GM19351 (cell line): ENCODE measurements at regions not wholly inside any gene's neighbourhood (a gene's known extent, or its start where the extent isn't known, plus 50 kb on each side); places are given as distances from the start of the nearest gene placed in this dataset.

ENCODE experiments used
- ATAC-seq: cut with Tn5 transposase; IDR thresholded peaks from one replicate; pipeline ENCODE4 v1.9.1; 2021; ENCODE audit warnings: mild to moderate bottlenecking, moderate library complexity; ENCODE audit not compliant: unreplicated experiment

DNA sequence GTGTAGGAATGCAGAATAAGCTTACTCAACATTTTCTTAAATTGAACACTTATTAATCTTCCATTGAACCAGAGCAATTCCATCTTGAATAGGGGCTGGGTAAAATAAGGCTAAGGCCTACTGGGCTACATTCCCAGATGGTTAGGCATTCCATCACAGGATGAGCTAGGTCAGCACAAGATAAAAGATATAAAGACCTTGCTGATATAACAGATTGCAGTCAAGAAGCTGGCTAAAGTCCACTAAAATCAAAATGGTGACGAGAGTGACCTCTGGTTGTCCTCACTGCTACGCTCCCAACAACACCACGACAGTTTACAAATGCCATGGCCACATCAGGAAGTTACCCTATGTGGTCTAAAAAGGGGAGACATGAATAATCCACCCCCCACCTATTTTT lies 156.1 kb downstream of the NXNL2 start:
- ATAC-seq, result no peak

DNA sequence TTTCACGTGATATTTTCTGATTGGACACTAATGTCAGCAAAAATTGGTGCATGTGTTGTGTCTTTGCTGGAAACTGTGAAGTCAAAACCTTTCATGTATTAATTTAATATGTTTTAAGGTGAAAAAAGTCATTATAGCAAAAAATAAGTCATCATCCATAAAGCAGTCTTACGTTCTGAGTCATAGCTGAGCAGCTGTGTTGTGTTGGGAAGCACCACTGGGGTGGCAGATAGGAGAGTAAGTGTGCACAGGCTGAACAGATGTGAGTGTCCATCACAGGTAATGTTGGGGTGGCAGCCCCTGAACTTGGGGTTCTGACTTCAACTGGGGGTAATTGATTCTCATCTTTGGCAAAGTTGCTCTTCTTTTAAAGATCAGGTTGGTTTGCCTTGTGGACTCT lies 156.8 kb downstream of the NXNL2 start:
- no peak for ATAC-seq

DNA sequence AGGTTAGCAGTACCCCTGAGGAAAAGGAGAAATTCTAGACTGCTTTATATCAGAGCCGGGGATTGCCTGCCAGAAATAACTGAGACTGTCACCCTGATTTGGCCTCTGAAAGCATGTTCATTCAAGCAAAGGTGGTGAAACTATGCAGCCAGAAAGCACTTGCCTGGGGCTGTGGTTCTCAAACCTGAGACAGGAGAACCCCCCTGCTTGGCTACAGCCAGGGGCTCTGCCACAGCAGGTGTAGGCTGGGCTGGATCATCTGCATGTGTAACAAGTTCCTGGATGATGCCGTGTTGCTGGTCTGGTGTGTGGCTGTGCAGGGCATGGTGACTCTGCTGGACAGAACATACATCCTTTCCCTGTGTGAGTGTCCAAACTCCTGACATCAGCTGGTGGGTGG lies 157.8 kb downstream of the NXNL2 start:
- ATAC-seq, result no peak

DNA sequence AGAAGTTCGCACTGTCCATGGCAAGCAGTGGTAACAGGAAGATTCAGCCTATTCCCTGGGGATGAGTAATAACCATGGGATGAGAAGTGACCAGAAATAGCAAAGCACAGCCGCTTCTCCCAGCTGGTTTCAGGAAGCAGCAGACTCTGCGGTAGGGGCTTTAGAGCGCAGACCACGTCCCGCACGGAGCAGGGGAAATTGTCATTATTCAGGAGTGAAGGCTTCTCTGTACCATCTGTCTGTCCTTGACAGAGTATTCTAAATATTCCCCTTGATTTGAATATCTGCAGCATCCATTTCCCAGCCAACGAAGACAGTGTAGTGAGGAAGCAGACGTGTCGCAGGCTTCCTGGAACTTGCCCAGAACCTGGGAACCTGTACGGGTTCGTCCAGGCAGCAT lies 159.6 kb downstream of the NXNL2 start:
- ATAC-seq, result no peak

DNA sequence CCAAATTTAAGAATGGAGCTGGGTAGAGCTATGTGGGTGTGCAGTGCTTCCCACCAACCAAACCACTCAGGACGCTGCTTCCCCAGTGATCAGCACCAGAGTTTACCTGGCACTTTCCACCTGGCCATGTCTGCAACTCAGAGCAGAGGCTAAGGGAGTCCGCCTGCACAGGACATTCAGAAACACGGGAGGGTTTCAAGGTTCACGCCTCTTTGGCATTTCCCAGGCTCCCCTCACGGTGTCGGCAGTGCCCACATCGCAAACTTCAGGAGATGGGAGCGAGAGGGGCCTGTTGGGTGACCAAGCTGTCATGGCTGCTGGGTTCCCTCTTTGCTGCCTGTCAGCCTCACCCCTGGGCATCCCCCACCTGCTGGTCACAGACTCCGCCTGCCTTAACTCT lies 161.5 kb downstream of the NXNL2 start:
- ATAC-seq, result no peak

DNA sequence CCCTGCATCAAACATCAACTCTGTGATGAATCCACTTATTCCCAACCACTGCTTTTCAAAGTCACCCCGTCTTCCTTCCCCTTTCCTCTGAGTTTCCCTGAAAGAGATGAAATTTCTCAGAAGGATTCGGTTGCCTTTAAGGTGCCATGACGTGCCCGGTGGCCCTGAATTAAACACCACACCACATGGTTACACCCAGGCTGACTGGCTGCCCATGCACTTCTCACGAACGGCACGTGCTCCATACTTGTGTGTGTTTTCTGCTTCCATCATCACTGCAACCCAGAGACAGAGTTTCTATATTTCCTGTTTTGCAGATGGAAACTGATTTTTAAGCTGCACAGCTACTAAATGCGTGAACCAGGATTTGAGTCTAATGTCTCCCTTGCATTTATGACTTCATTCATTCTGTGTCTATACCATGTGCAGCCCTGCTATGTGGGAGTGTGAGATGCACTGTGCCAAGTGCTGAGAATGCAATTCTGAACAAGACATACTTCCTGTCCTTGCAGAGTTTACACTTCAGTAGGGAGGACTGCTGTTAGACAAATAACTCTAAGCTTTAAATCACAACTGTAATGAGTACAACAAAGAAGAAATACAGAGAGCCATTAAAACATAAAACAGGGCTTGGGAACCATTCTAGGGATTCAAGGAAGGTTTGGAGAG lies 162.9 kb downstream of the NXNL2 start:
- ATAC-seq, result no peak

DNA sequence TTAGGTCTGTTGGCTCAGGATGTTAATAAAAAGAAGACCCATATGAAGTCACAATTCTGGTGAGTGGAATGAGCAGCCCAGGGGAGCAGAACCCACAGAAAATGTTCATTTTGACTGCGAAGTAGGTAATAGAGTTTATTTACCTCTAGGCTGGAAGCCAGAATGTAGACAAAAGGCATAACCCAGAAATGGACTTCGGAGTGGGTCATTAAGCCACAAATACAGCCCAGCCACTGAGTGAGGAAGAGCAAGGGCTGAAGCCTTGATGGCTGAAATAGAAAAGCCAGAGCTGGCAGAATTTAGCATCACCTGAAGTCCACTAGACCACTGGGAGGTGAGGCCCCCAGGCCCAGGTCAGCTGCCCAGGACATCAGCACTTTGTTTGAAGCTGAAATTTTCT lies 168.0 kb downstream of the NXNL2 start:
- no peak for ATAC-seq

DNA sequence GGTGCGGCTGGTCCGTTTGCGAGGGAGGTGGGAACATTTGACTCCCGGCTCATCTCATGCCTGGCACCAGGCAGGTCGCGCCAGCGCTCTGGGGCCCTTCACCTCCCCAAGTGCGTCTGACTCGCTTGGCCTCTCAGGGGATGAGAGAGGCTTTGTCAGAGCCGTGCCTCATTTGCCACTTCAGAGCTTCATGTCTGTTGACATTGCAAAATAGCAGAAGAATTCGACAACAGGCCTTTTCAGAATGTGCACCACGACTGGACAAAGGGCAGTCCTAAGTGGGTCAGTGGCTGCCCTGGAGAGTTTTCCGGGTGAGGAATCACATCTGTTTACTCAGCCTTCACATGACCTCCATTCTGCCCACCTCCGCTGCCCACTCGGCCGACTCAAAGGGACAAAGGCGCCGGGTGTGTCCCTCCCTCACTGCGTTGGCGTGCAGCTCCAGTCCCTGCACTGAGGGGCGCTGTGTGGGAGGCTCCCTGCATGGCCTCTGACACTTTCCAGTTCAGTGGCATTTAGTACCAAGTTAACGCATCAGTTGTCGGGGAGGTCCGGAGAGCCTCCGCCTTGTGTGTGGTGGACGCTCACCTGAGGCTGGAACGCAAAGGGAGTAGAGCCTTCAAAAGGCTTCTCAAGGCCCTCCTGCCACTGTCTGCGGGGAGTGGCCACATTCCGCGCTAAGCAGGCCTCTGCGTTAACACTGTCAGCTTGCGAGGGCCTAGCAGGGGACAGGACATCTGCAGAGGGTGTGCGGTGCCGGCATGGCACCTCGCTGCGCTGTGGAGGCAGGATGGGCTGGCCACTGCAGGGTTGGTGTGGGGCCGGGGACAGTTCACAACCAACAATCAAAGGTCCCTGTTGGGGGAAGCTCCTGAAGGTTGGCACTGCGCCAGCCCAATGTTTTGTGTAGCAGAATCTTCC lies 171.5 kb downstream of the NXNL2 start:
- ATAC-seq, result no peak

DNA sequence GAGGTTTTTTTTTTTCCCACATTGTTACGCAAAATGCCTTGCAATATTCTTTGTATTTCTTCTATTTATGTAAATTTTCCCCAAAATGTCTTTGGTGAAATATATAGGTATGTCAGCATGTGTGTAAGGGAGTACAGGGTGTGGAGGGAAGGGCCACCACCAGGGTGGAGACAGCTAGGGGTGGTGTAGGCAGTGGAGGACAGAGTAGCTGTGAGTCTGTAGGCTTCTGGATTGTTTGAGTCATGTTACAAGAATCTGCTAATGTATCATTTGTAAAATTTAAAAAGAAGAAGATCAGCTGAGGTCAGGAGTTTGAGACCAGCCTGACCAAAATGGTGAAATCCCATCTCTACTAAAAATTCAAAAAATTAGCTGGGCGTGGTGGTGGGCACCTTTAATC lies 175.5 kb downstream of the NXNL2 start:
- no peak for ATAC-seq

DNA sequence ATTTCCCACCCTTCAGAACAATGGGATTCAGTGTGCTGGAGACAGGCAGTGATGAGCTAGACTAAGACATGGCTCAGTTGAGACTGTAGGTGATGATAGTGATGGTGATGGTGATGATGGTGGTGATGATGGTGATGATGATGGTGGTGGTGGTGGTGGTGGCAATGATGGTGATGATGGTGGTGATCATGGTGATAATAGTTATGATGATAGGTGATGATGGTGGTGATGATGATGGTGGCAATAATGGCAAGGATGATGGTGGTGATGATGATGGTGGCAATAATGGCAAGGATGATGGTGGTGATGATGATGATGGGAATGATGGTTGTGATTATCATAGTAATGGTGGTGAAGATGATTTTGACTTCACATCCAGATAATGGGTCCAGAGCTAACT lies 176.7 kb downstream of the NXNL2 start:
- no peak for ATAC-seq

DNA sequence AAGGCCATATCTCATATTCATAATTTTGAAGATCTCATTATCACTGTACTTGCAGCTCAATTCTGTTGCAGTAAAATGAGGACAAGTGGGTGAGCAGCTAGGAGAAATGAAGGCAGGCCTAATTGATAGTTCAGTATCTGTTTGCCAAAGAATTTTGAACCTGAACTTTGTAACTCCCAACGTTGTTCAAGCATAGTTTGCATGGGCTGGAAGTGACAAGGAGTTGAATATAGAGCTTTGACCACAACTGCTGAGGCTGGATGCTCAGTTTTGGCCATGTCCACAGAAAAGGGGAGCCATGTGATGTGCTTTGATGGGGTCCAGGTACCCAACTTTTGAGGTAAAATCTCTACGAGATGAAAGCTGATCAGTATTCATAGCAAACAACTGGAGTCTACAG lies 177.5 kb downstream of the NXNL2 start:
- ATAC-seq, result no peak

DNA sequence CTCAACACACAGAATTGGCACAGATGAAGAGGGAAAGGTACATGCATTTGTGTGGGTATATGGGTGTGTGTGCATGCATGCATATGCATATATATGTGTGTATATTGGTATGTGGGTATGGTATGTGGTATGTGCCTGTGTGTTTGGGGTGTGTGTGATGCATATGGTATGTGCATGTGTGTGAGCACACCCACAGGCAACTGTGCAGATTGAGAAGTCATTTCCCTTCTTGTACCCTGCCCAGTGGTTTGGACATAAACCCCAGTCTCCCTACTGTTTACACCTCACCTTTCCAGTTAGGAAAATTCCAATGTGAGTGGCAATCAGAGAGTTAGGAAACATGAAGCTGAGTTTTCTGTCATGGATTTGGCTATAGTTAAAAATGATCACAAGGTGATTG lies 178.0 kb downstream of the NXNL2 start:
- no peak for ATAC-seq

DNA sequence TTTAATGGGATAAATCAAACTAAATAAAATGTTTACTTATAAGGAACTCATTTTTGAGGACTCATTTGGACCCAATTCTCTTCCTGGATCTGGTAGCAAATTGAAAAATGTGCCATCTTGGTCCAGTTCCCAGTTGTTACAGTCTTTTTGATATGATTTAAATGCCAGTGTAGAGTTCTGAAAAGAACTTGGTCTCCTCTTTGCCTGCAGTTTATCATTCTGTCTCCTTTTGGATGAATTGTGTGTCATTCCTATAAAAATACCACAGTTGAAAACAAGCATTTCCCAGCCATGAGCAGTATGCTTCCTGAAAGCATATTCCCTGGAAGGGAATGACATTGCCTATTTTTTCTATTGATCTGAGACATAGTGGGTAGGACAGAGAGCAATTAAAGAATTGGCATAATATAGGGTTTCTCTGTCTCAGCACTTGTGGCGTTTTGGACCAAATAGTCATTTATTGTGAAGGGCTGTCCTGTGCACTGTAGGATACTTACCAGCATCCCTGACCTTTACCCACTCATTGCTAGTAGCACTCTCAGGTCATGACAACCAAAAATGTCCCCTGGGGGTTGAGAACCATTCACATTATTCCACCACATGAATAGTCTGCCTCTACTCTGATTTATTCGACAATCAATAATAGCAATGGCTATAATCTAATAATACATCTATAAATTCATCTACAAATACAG lies 181.8 kb downstream of the NXNL2 start:
- ATAC-seq, result no peak

DNA sequence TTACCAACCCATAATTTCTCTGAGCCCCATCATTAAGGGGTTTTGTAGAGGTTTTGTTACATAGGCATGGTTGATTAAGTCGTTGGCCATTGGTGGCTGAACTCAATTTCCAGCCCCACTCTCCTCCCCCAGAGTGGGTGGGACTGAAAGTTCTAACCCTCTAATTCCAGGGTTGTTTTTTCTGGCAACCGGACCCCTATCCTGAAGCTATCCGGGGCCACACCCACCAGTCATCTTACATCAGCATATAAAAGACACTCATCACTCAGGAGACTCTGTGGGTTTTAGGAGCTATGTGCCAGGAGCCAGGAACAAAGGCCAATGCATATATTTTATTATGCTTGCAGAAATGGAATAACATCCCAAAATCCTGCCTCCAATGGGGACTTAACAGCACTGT lies 186.0 kb downstream of the NXNL2 start:
- no peak for ATAC-seq

DNA sequence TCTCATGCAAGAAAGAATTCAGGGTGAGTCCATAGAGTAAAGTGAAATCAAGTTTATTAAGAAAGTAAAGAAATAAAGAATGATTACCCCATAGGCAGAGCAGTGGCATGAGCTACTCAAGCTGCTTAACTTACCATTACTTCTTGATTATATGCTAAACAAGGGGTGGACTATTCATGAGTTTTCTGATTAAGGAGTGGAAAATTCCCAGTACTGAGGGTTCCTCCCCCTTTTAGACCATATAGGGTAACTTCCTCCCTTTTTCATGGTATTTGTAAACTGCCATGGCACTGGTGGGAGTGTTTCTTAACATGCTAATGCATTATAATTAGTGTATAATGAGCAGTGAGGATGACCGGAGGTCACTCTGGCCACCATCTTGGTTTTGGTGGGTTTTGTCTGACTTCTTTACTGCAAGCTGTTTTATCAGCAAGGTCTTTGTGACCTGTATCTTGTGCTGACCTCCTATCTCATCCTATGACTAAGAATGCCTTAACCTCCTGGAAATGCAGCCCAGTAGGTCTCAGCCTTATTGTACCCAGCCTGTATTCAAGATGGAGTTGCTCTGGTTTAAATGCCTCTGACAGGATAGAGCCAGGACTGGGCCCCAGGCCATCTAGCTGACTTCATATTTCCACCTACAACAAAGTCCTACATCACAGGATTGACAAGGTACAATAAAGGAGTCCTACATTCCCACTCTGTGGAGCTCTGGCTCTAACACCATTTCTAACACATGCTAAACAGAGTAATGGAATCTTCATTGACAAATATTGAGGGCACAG lies 186.7 kb downstream of the NXNL2 start:
- ATAC-seq, result no peak

DNA sequence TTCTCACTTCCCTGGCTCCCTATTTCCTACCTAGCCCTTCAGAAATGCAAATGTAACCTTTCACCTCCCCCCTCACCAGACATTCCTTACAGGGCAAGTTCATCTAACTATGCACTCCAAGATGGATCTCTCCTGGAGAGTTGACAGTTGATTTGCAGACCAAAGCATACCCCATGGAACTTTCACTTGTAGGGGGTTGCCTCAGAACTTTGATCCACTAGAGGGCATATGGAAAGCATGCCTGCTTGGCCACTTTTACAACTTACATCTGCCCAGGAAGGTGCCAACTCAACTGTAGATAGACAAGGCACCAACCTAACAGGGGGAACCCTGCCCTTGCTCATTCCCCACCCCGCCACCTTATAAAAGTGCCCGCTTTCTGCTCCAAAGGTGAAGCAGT lies 187.8 kb downstream of the NXNL2 start:
- no peak for ATAC-seq

DNA sequence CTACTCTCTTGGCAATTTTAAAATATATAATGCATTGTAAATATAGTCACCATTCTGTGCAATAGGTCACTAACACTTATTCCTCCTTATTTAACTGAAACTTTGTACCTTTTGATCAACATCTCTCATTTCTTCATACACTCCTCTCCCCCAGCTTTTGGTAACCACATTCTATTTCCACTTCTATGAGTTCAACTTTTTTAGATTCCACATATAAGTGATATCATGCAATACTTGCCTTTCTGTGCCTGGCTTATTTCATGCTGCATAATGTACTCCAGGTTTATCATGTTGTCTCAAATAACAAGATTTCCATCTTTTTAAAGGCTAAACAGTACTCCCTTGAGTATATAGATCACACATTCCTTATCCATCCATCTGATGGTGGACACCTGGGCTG lies 188.8 kb downstream of the NXNL2 start:
- no peak for ATAC-seq

DNA sequence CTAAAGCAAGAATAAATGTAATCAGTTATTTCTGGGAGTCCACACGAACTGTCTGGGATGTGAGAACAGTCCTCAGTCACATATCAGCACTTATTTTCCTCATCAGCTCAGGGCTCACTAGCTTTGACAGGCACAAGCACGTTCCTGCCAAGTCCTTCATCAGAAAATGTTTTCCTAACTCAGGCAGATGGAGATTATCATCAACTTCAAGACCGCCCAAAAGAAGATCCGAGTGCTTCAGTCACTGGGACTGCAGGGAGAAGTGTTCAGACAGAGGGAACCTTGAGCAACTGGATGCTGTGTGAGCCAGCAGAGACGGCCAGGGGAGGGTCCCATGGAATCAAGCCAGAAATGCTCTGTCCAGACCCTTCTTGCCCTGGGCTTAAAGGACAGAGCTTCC lies 189.4 kb downstream of the NXNL2 start:
- ATAC-seq, result no peak

DNA sequence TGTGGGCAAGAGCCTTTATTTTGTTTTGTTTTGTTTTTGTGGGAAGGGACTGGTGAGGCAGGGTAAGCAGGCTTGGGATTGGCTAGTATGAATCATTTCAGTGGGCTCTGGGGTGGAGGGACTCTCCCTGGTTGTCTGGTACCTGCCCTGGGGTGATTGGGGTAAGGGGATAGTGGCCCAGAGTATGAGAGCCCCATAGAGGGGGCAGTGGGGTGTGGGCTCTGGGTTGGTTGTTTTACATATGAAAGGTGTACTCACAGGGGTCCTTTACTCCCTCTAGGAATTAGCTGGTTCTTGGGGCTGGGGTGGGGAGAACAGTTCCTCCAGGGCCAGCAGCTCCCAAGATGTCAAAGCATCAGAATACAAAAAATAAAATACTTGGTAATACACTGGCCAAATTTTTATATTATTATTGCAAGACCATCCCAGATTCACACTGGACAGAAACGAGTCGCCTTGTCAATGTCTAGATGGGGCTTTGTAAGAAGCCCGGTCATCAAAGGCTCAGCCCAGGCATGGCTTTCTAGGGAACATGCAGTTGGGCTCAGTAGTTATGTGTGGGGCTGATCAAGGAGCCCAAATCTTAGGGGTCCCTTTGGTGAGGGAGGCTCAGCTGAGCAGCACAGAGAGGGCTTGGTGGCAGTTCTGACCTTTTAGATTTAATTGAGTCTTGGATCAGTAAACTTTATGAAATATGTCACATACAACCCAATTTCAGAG lies 190.5 kb downstream of the NXNL2 start:
- no peak for ATAC-seq

DNA sequence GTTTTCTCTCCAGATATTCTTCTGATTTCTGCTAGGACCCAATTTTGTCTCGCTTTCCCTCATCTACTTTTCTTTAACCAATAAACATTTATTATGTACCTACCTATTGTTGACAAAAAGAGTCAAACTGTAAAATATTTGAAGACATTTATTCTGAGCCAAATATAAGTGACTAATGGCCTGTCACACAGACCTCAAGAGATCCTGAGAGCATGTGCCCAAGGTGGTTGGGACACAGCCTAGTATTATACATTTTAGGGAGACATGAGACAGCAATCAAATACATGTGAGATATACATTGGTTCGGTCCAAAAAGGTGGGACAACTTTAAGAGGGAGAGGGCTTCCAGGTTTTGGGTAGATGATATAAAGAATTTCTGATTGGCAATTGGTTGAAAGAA lies 191.8 kb downstream of the NXNL2 start:
- no peak for ATAC-seq
